ENCODE measurements at regions not wholly inside any gene's neighbourhood (a gene's known extent, or its start where the extent isn't known, plus 50 kb on each side); places are given as distances from the start of the nearest gene placed in this dataset.

DNA sequence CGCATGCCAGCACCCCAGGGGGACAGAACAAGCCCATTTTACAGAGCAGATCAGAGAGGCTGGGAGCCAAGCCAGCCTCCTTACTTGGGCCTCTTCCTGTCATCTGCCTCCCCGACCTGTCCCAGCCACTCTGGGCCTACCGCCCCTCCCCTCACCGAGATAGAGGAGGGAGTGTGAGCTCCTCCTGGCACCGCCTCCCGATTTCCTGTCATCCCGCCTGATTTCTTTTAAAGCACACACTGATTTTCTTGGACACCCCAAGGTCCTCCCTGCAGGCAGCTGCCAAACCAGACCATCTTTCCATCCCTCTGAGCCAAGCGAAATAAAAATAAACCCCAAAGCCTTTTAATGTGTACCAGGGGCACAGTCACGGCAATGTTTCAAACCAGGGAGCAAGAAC lies 108.4 kb downstream of the RFLNA start:
- Histone ChIP-seq H3K27ac (ENCODE audit: insufficient read depth, low read length) (no peak overlapping the region), H3K79me2 (ENCODE audit: control insufficient read depth, insufficient read depth, low read length) (no peaks in the 10 kb centered on the region), H4K20me1 (ENCODE audit: control insufficient read depth, extremely low read depth, insufficient read depth, low read length) (no peaks in the 10 kb centered on the region)

DNA sequence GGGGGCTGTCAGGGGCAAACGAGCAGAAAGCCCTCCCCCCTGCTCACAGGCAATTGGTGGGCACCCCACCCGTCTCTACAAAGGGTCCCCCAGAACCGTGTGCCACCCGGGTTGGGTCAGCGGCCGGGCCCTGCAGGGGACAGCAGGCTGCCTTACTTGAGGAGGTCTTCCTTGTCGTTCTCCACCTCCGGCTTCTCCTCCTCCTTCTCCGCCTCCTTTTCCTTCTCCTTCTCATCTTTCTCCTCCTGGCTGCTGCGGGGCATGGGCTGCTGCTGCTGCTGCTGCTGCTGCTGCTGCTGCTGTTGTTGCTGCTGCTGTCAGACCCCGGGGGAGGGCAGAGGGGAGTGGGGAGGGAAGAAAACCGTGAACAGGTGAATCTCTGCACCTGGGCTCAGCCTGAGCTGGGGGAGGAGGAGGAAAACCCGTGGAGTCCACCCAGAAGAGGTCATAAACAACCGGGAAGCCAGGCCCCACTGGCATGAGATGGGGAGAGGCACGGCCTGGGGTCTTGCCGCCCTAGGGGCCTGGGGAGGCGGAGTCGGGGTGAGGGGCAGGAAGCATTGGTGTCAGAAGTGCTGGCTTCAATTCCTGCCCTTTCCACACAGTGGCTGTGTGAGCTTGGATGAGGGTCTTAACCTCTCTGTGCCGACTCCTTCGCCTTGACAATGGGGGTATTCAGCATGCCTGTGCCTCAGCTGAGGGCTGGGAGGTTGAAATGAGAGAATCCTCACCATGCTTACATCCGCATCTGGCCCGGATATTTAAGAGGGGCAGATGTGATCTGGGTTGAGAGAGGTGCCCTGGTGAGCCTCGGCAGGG lies 107.6 kb downstream of the RFLNA start:
- DNase-seq (ENCODE audit: low read depth in 2 of 2): no peak
- Histone ChIP-seq H3K36me3 (ENCODE audit: control insufficient read depth, insufficient read depth, low read length) (peaks cover 4% of the 10 kb centered on the region), H4K20me1 (ENCODE audit: control insufficient read depth, extremely low read depth, insufficient read depth, low read length) (no peaks in the 10 kb centered on the region)

More for the DNA sequence above, 108.4 kb downstream of the RFLNA start:
- H3K4me2 ChIP-seq (ENCODE audit: extremely low read depth, insufficient read depth, low read length): no peak overlapping the region
- TF ChIP-seq CTCF (conservative IDR thresholded peaks at IDR 0.05 in 1 of 2, IDR thresholded peaks at IDR 0.05 in 1 of 2; ENCODE audit: low read depth in 1 of 2, low read length in 2 of 2) (no peak), EZH2 (IDR thresholded peaks at IDR 0.05; ENCODE audit: low read length, missing control alignments) (no peak)
- H3K36me3 ChIP-seq (ENCODE audit: control insufficient read depth, insufficient read depth, low read length): peaks cover 4% of the 10 kb centered on the region
- H3K4me1 ChIP-seq (ENCODE audit: control insufficient read depth, extremely low read depth, insufficient read depth, low read length): peaks cover 4% of the 10 kb centered on the region
- no peak overlapping the region for H3K9ac ChIP-seq (ENCODE audit: insufficient read depth, low read length)
- no peak overlapping the region for H2AFZ ChIP-seq (ENCODE audit: low read length)
- H3K9me3 ChIP-seq (ENCODE audit: control insufficient read depth, insufficient read depth, low read depth, low read length): no peaks in the 10 kb centered on the region
- H3K4me3 ChIP-seq (replicated peaks in 1 of 4; ENCODE audit: control extremely low read depth in 1 of 4, insufficient read depth in 1 of 4, low read depth in 3 of 4, low read length in 4 of 4): no peak overlapping the region
- DNase-seq (ENCODE audit: low read depth in 2 of 2): no peak
- H3K27me3 ChIP-seq (ENCODE audit: control insufficient read depth, insufficient read depth, low read length): no peaks in the 10 kb centered on the region

More for the DNA sequence above, 107.6 kb downstream of the RFLNA start:
- TF ChIP-seq CTCF (conservative IDR thresholded peaks at IDR 0.05 in 1 of 2, IDR thresholded peaks at IDR 0.05 in 1 of 2; ENCODE audit: low read depth in 1 of 2, low read length in 2 of 2) (no peak), EZH2 (IDR thresholded peaks at IDR 0.05; ENCODE audit: low read length, missing control alignments) (no peak)
- no peaks in the 10 kb centered on the region for H3K9me3 ChIP-seq (ENCODE audit: control insufficient read depth, insufficient read depth, low read depth, low read length)
- H3K4me2 ChIP-seq (ENCODE audit: extremely low read depth, insufficient read depth, low read length): no peak overlapping the region
- H3K27me3 ChIP-seq (ENCODE audit: control insufficient read depth, insufficient read depth, low read length): no peaks in the 10 kb centered on the region
- no peak overlapping the region for H3K27ac ChIP-seq (ENCODE audit: insufficient read depth, low read length)
- no peak overlapping the region for H3K9ac ChIP-seq (ENCODE audit: insufficient read depth, low read length)
- no peaks in the 10 kb centered on the region for H3K79me2 ChIP-seq (ENCODE audit: control insufficient read depth, insufficient read depth, low read length)
- peaks cover 4% of the 10 kb centered on the region for H3K4me1 ChIP-seq (ENCODE audit: control insufficient read depth, extremely low read depth, insufficient read depth, low read length)
- no peak overlapping the region for H3K4me3 ChIP-seq (replicated peaks in 1 of 4; ENCODE audit: control extremely low read depth in 1 of 4, insufficient read depth in 1 of 4, low read depth in 3 of 4, low read length in 4 of 4)
- no peak overlapping the region for H2AFZ ChIP-seq (ENCODE audit: low read length)

All from fibroblast of lung (primary cell).